GM21723 (cell line): ENCODE measurements at regions not wholly inside any gene's neighbourhood (a gene's known extent, or its start where the extent isn't known, plus 50 kb on each side); places are given as distances from the start of the nearest gene placed in this dataset.
A peak's percentile ranks its signal among the peaks of the same experiment; 100 is the strongest.
"Not testable (repeated sequence)": the region's sequence is repeated elsewhere in the genome, so short reads cannot be mapped to it uniquely, and the experiment has no call there.

Experiments used
- ATAC-seq: cut with Tn5 transposase; IDR thresholded peaks from one replicate; pipeline ENCODE4 v1.9.1; 2021; ENCODE audit warnings: mild to moderate bottlenecking, moderate library complexity; ENCODE audit not compliant: unreplicated experiment

DNA sequence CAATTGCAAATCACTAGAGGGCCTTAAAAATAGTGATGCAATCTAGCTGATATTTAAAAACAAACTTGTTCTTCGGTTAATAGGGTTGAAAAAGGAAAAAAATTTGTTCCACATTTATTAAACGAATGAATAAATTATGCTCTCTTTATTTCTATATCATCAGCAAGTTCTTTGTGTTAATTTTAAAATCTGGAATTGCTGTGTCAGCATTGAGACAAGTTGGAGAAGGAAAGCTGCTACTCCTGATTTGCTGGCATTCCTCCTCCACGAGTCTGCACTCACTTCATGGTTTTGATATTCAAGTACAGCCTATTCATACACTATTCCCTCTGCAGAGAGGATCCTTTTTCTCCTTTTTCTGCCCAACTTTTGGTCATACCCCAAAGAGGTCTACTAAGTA lies 117.6 kb downstream of the MRPL39 start:
- no peak for ATAC-seq

DNA sequence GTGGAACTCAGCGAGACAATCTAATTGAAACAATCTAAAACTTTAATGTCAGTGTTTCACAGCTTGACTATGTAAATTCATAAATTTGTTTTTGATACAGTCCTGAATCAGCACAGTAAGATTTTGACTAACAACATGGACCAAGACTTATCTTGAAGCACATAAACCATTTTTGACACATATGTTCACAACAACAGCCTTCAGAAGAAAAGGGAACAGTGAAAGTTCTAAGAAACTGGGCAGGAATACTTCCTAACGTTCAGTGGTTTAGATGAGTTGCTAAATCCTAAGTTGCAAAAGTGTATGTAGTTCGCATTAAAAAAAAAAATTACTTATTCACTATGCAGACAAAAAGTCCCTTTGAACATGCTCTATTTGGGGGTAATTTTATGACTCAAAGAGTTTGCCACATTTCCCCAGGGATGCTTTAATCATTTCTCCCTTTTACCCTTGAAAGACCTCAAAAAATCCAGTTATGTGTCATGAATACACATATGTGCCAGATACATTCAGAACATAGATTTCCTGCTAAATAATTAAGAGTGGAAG lies 120.2 kb downstream of the MRPL39 start:
- ATAC-seq: peak; percentile 50

DNA sequence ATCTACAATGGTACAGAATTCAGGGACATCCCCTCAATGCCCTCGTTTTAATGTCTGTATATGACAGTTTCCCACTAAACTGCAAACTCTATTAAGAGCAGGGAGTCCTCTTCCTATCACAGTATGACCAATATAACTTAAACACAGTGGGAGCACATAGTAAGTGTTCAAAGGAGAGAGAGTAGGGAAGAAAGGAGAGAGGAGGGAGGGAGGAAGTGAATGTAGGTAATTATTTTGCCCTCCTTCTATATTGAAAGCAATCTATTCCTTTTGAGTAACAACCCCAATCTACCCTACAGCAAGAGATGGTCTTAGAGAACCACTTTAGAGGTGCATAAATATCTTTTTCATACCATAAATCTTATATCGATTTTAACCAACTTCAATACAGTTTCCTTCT lies 121.4 kb downstream of the MRPL39 start:
- ATAC-seq: no peak

DNA sequence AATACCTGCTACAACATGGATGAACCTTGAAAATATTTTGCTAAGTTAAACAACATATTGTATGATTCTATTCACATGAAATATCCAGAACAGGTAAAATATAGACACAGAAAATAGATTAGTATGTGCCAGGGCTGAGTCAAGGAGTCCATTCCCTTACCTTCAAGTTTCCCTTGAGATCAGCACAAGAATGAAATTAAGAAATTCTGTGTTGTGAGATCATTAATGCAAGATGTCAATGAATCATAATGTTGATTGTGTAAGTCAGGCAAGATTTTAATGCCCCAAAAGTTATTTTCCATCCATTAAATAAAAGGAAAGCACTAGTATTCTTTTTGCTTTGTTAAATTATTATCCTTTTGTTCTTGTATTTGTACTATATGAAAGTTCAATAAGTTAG lies 139.4 kb downstream of the MRPL39 start:
- ATAC-seq: no peak

DNA sequence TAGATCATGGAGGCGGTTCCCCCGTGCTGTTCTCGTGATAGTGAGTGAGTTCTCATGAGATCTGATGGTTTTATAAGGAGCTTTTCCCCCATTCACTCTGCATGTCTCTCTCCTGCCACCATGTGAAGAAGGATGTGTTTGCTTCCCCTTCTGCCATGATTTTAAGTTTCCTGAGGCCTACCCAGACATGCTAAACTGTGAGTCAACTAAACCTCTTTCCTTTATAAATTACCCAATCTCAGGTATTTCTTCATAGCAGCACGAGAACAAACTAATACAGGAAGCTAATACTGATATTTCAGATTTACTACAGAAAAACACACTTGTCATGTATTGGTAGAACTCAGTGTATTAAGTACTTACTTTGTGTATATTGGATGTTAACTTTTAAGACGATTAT lies 140.2 kb downstream of the MRPL39 start:
- not testable (repeated sequence) for ATAC-seq

DNA sequence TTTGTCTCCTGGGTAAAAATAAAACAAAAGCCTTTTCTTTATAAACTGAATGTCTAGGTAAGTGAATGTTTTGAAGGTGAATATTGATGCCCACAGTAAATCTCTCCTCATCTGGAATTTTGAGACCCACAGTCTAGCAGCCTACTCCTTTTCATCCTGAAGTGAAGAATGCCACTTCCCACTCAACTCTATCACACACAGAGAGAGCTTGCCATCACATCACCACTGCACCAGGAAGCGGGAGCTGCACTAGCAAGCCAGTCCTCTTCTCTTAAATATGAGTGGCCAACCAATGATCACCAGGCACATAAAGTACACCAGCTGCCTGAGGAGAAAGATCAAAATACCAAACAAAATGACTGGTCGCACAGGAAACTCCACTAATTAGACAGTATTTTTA lies 140.8 kb downstream of the MRPL39 start:
- no peak for ATAC-seq

DNA sequence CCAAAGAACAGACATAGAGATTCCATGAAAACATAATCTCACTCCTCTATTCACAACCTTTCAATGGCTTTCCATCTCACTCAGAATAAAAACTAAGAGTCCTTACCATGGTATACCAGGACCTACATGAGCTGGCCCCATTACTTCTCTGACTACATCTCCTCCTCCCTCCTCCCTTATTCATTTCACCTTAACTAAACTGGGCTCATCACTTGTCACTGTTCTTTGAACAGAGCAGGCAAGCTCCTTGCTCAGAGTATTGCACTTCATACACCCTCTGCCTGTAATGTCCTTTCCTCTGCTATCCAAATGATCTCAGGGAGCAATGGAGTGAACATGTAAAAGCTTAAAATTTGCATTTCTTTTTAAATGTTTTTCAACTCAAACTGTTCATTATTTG lies 142.0 kb downstream of the MRPL39 start:
- no peak for ATAC-seq

DNA sequence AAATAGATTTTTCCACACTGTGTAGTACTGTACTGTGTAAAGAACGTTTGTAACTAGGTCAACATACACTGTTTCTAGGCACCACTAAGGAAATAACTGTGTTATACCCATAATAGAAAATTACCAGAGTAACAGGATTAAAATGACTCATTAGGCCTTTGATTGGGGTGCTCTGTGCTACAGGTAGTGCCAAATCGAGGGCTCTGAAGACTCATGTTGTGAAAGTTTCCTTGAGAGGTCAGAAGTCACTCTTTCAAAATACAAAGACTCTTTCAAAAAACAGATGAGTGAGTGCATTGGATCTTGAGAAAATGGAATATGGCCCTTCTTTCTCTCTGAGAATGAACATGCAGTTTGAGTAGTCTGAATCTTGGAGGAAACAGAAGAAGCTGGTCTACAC lies 143.0 kb downstream of the MRPL39 start:
- peak; percentile 45 for ATAC-seq

DNA sequence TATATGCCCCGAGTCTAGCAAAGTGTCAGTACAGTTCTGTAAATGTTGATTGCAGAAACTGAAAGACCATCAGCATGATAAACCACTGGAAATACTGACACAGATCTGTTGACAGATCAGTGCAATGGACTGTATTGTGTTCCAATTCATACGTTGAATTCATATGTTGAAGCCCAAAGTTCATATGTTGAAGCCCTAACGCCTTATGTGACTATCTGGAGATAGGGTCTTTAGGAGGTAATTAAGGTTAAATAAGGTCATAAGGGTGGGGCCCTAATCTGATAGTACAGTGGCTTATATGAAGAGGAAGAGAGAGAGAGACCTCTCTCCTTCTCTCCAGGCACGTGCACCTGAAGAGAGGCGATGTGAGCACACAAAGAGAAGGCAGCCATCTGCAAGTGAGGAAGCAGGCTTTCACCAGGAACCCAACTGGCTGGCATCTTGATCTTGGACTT lies 144.7 kb downstream of the MRPL39 start:
- peak; percentile 63 for ATAC-seq

DNA sequence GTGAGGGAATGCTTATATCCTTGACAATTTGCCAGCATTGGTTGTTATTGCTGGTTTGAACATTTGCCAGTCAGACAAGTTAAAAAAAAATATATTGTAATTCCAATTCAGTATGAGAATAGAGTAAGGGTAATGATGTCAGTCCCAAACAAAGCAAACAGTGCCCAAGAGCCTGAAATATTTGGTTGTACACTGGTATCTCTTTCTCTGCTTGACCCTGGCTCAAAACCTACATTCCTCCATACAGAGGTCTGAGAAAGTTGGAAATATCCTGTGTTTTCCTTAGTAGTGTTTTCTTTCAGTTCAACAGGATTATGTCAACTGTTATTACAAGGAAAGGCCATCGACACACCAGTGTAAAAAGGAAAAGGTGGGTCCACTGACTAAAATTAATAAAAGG lies 145.6 kb downstream of the MRPL39 start:
- no peak for ATAC-seq

DNA sequence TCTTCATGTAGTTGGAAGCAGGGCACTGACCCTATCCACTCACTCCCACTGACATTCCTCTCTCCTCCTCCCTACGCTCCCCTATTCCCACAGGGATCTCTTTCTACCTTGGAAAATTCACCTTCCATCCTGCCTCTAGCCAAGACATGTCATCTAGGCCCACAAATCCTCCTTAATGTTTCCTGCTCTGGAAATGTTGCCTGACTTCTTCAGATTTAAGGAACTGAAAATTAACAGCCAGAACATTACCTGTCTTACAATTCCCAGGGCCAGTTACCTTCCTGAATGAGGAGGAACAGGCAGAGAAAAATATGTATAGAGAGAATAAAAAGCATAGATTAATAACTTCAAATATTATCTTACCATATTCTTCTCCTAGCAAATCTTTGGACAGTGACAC lies 147.3 kb downstream of the MRPL39 start:
- ATAC-seq: no peak

DNA sequence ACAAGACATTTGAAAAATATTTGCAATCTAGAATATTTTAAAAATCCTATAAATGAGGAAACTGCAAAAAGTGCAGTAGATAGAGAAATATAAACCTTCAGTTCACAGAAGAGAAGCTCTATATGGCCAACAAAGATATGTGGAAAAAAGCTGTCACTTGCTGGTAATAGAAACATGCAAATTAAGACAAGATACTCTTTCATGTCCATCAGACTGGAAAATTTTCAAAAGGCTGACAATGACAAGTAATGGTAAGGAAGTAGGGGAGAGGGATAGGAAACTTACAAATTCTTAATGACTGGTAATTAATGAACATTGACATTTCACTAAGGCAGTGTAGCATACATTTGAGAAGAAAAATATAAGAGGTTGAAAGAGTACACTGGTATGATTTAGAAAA lies 147.9 kb downstream of the MRPL39 start:
- ATAC-seq: no peak

DNA sequence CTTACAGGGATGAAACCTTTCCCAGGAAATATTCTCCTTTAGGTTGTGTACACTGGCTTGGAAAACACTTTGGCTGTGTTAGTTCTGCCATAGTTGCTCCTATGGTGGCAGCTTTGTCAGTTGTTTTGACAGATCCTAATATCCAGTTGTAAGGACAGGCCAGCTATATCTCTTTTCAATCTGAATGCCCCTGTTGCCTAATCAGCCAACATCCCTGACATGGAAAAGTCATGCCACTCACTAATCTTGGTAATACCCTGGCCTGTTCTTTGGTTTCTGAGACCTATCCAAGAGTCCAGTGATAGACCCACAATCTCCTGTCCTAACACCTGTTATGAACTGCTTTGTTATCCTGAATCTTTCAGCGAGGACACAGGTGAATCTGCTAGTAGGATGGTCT lies 148.8 kb downstream of the MRPL39 start:
- no peak for ATAC-seq

DNA sequence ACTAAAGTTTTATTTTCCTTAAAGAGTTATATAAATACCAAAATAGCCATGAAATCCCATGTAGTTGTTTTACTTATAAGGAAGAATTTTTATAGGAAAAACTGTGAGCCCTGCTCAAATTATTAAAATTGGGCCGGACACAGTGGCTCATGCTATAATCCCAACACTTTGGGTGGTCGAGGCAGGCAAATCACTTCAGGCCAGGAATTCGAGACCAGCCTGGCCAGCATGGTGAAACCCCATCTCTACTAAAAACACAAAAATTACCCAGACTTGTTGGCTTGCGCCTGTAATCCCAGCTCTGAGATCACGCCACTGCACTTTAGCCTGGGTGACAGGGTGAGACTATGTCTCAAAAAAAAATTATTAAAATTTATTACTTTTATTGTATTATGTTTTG lies 149.3 kb downstream of the MRPL39 start:
- no peak for ATAC-seq

DNA sequence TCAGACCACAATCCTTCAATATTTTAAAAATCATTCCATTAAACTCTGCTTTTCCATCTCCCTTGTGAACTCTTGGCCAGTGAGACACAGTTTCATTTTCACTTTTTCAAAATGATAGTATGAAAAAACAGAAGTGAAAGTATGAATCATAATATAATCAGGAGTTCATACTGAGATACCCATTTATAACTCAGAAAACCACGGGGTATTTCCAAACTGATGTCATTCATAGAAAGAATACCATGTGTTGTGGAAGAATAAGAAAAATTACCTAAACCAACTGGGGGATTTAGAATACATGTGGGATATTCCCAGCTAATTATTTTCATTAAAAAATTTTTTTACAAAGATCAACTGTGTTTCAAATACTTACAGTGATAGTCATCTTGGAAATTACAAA lies 149.9 kb downstream of the MRPL39 start:
- ATAC-seq: peak; percentile 56

DNA sequence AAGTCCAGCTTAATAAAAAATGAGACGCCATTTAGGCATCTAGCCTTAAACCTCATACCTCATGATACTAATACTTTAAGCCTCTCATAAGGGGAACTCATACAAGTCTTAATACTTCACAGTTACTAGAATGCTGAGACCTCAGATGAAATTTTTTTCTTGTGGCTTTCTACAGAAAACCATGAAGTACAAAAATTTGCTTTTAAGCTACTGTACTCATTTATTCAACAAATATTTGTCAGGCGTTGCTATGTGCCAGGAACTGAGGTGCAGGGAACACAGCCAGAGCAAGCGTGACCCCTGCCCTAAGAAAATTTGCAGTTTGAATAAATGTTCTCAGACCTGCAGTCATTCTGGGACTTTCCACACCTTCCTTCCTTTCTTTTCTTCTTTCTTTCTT lies 150.6 kb downstream of the MRPL39 start:
- ATAC-seq: peak; percentile 47

DNA sequence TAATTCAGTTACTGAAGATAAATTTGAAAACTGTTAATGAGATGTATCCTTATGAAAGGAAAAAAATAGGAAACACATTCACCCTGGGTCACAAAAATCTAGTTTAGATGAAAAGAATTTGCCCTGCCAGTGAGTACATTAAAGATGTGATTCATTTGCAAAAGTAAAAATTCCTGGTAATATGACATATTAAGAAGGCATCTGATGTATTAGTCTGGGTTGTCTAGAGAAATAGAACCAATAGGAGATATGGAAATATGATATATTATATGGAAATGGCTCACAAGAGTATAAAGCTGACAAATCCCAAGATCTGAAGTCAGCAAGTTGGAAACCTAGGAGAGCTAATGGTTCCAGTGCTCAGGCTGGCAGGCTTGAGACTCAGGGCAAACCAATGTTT lies 153.8 kb downstream of the MRPL39 start:
- no peak for ATAC-seq

DNA sequence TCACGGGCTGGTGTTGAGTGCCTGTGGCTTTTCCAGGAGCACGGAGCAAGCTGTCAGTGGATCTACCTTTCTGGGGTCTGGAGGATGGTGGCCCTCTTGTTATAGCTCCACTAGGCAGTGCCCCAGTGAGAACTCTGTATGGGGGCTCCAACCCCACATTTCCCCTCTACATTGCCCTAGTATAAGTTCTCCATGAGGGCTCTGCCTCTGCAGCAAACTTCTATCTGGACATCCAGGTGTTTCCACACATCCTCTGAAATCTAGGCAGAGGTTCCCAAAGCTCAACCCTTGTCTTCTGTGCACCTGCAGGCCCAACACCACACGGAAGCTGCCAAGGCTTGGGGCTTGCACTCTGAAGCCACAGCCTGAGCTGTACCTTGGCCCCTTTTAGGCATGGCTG lies 157.3 kb downstream of the MRPL39 start:
- no peak for ATAC-seq

DNA sequence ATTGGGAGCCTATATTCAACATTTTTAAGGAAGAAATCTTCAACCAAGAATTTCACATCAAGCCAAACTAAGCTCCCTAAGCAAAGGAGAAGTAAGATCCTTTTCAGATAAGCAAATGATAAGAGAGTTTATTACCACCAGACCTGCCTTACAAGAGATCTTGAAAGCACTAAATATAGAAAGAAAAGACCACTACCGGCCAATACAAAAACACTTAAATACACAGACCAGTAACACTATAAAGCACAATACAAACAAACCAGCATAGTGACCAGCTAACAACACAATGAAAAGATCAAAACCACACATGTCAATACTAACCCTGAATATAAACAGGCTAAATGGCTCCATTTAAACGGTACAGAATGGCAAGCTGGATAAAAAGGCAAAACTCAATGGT lies 165.4 kb downstream of the MRPL39 start:
- no peak for ATAC-seq

DNA sequence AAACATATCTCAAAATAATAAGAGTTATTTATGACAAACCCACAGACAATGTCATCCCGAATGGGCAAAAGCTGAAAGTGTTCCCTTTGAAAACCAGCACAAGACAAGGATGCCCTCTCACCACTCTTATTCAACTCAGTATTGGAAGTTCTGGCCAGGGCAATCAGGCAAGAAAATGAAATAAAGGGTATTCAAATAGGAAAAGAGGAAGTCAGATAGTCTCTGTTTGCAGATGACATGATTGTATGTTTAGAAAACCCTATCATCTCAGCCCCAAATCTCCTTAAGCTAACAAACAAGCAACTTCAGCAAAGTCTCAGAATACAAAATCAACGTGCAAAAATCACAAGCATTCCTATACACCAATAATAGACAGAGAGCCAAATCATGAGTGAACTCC lies 169.8 kb downstream of the MRPL39 start:
- ATAC-seq: not testable (repeated sequence)

DNA sequence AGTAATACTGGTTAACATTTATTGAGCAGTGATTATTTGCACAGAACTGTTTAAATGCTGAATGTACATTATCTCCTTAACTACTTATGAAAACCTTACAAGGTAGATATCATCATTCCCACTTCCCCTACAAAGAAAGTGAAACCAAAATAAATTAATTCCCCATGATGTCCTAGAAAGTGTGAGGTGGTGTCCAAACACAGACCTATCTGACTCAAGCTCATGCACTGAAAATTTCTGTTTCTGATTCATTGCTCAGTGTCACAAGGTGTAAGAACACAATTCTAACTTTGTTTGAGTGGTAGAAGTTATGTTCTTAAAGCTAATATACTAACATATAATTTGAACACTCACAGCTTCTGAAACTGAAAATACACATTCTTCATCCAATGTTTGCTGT lies 178.7 kb downstream of the MRPL39 start:
- ATAC-seq: peak; percentile 58

DNA sequence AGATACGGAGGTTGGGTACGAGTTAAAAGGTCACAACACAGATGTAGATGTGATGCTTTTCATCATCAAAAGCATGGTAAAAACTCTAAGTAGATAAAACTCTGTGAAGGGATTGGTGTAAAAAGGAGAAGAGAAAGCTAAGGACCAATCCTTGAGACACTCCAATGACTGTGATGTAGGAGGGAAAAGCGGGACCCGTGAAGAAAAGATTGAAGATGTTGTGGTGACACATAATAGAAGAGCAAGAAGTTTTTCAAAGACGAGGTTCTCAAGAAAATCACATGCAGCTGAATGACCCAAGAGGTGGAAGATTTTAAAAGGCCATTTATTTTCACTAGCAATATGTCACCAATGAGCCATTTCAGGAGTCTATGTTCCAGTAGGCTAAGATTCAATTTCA lies 179.5 kb downstream of the MRPL39 start:
- no peak for ATAC-seq

DNA sequence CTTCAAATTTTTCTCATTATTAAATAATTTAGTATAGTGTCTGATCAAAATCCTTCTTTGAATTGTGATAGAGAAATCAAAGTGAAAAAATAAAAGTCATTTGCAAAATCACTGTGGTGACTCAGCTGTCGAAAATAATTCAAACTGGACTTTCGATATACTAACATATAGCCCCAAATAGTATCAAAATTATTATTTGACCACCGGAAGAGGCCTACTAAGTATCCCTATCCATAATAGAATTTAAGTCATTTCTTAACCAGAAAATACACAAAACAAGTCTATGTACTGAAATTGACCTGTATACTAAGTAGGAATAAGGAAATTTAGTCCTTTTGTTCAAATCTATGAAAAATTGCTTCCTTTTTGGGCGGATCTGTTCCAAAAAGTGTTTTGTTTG lies 180.7 kb downstream of the MRPL39 start:
- ATAC-seq: no peak

DNA sequence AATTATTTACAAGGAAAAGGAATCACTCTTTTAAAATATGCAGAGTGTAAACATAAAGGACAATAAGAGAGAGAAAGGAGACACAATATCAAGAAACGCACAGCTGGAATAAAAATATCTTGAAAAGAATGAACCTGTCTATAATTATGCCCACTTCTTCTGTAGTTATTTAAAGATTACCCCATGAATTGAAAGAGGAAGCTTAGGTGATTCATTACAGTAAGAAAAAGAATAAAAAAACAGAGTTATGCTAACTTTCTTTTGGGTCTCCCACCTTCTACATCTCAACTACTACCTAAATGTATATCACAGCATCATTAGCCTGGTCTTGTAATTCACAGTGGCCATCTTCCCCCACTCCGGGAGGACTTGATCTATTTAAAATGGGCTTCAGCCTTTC lies 182.1 kb downstream of the MRPL39 start:
- no peak for ATAC-seq
